WTC11 (cell line): ENCODE measurements at regions not wholly inside any gene's neighbourhood (a gene's known extent, or its start where the extent isn't known, plus 50 kb on each side); places are given as distances from the start of the nearest gene placed in this dataset.

Source experiments
- ATAC-seq: fragments of 200-7000 bp; cut with Tn5 transposase; 2 replicates; pipeline ENCODE4 v1.10.0; 2021; ENCODE audit warnings: mild to moderate bottlenecking, moderate library complexity
- CTCF ChIA-PET: fragments of 300-600 bp; sonication (Branson Sonifier 250); formaldehyde crosslinking; loops from one replicate; lab custom pipeline; 2021; ENCODE audit warnings: antibody characterized with exemption; lab: Charles Lee
- POLR2A ChIA-PET: fragments of 350-600 bp; sonication (Branson Sonifier 250); formaldehyde crosslinking; loops from one replicate; lab custom pipeline; 2021; ENCODE audit warnings: antibody characterized with exemption; lab: Charles Lee
- DNase-seq: peaks from one replicate; pipeline ENCODE4 v3.0.0; 2021; ENCODE audit warnings: low spot score
- H3K27ac Mint-ChIP-seq: 2 replicates; pipeline ENCODE4 v1.8.0; 2021; ENCODE audit warnings: mixed read lengths
- H3K27me3 Mint-ChIP-seq: 2 replicates; pipeline ENCODE4 v1.8.0; 2021; ENCODE audit warnings: low read depth, mild to moderate bottlenecking, moderate library complexity, mixed read lengths
- H3K36me3 Mint-ChIP-seq: 2 replicates; pipeline ENCODE4 v1.8.0; 2021; ENCODE audit warnings: mixed read lengths
- H3K4me1 Mint-ChIP-seq: 2 replicates; pipeline ENCODE4 v1.8.0; 2022; ENCODE audit warnings: mixed read lengths
- H3K4me3 Mint-ChIP-seq: 2 replicates; pipeline ENCODE4 v1.8.0; 2021; ENCODE audit warnings: mild to moderate bottlenecking, moderate library complexity, mixed read lengths
- H3K9me3 Mint-ChIP-seq: 2 replicates; pipeline ENCODE4 v1.8.0; 2021; ENCODE audit warnings: mixed read lengths
- AR ChIP-seq: fragments of 250-450 bp; sonication (Bioruptor Pico); IDR thresholded peaks from 2 replicates; pipeline ENCODE4 v1.9.0; 2021; ENCODE audit warnings: mild to moderate bottlenecking
- ARID4B ChIP-seq: sonication (generic); formaldehyde crosslinking; IDR thresholded peaks from 2 replicates; pipeline ENCODE4 v1.8.0; 2023; ENCODE audit warnings: missing genetic modification reagents, mild to moderate bottlenecking, borderline replicate concordance
- ATF3 ChIP-seq: sonication (generic); formaldehyde crosslinking; conservative IDR thresholded peaks from 2 replicates; pipeline ENCODE4 v1.8.1; 2022; ENCODE audit warnings: mild to moderate bottlenecking, missing genetic modification reagents
- CTCF ChIP-seq: fragments of 200-600 bp; IDR thresholded peaks from 2 replicates; pipeline ENCODE4 v1.8.0; 2022; ENCODE audit warnings: antibody characterized with exemption
- E2F4 ChIP-seq: sonication (generic); formaldehyde crosslinking; IDR thresholded peaks from 2 replicates; pipeline ENCODE4 v1.8.1; 2022; ENCODE audit warnings: low read depth, mild to moderate bottlenecking, moderate library complexity, missing genetic modification reagents, borderline replicate concordance
- FOXK1 ChIP-seq: sonication (generic); formaldehyde crosslinking; IDR thresholded peaks from 2 replicates; pipeline ENCODE4 v1.8.0; 2022; ENCODE audit warnings: mild to moderate bottlenecking, moderate library complexity, missing genetic modification reagents
- IRF1 ChIP-seq: sonication (generic); formaldehyde crosslinking; IDR thresholded peaks from 2 replicates; pipeline ENCODE4 v1.8.0; 2023; ENCODE audit warnings: missing genetic modification reagents
- IRF2 ChIP-seq: sonication (generic); formaldehyde crosslinking; IDR thresholded peaks from 2 replicates; pipeline ENCODE4 v1.8.0; 2022; ENCODE audit warnings: low read depth, missing genetic modification reagents, borderline replicate concordance
- MAX ChIP-seq: sonication (generic); formaldehyde crosslinking; IDR thresholded peaks from 2 replicates; pipeline ENCODE4 v1.8.0; 2022; ENCODE audit warnings: mild to moderate bottlenecking, missing genetic modification reagents
- MXD4 ChIP-seq: fragments of 250-450 bp; sonication (Bioruptor Pico); IDR thresholded peaks from 2 replicates; pipeline ENCODE4 v1.8.0; 2021; ENCODE audit warnings: mild to moderate bottlenecking, moderate library complexity, borderline replicate concordance
- RORB ChIP-seq: fragments of 250-450 bp; sonication (Bioruptor Pico); IDR thresholded peaks from 2 replicates; pipeline ENCODE4 v1.9.0; 2021; ENCODE audit warnings: mild to moderate bottlenecking
- ZMAT4 ChIP-seq: fragments of 250-450 bp; sonication (Bioruptor Pico); IDR thresholded peaks from 2 replicates; pipeline ENCODE4 v1.9.0; 2021; ENCODE audit warnings: mild to moderate bottlenecking
- ZNF138 ChIP-seq: sonication (generic); formaldehyde crosslinking; conservative IDR thresholded peaks from 2 replicates; pipeline ENCODE4 v1.8.1; 2022; ENCODE audit warnings: mild to moderate bottlenecking, moderate library complexity, missing genetic modification reagents
- ZNF219 ChIP-seq: sonication (generic); formaldehyde crosslinking; IDR thresholded peaks from 2 replicates; pipeline ENCODE4 v1.8.0; 2023; ENCODE audit warnings: missing genetic modification reagents, mild to moderate bottlenecking, borderline replicate concordance
- ZNF281 ChIP-seq: sonication (generic); formaldehyde crosslinking; IDR thresholded peaks from 2 replicates; pipeline ENCODE4 v1.8.0; 2023; ENCODE audit warnings: mild to moderate bottlenecking, missing genetic modification reagents
- ZNF512 ChIP-seq: sonication (generic); formaldehyde crosslinking; IDR thresholded peaks from 2 replicates; pipeline ENCODE4 v1.8.1; 2022; ENCODE audit warnings: missing genetic modification reagents, borderline replicate concordance
- ZNF671 ChIP-seq: fragments of 250-450 bp; sonication (Bioruptor Pico); IDR thresholded peaks from 2 replicates; pipeline ENCODE4 v1.8.0; 2021; ENCODE audit warnings: mild to moderate bottlenecking

- TF ChIP-seq CTCF (no peak), ZMAT4 (CRISPR knock-in tag) (no peak), MAX (CRISPR knock-in tag) (no peak), IRF2 (no peak), E2F4 (CRISPR knock-in tag) (no peak), ZNF512 (CRISPR knock-in tag) (no peak)
These were observed 159.1 kb upstream of the CREB1 start (continued) for GRCh38 chr2:207370646-207371045.

- no peaks in the 10 kb centered on the region for H3K36me3 Mint-ChIP-seq
- no peak for DNase-seq
- H3K4me3 Mint-ChIP-seq, result no peak overlapping the region
- no peak overlapping the region for H3K27ac Mint-ChIP-seq
- TF ChIP-seq AR (CRISPR knock-in tag) (no peak), IRF1 (CRISPR knock-in tag) (no peak), FOXK1 (no peak), ATF3 (CRISPR knock-in tag) (no peak), ZNF671 (CRISPR knock-in tag) (no peak)
- ChIA-PET POLR2A (no interaction called here), CTCF (no interaction called here)
- H3K4me1 Mint-ChIP-seq, result peaks cover 7% of the 10 kb centered on the region
- peaks cover 12% of the 10 kb centered on the region for H3K9me3 Mint-ChIP-seq
- no peak for ATAC-seq
- no peaks in the 10 kb centered on the region; the same call in 1 of the 2 replicates for H3K27me3 Mint-ChIP-seq
These were observed 157.9 kb upstream of the CREB1 start for GRCh38 chr2:207371877-207372276.

- no peaks in the 10 kb centered on the region for H3K36me3 Mint-ChIP-seq
- CTCF ChIA-PET, result no interaction called here
- H3K4me1 Mint-ChIP-seq, result peaks cover 7% of the 10 kb centered on the region
- H3K27ac Mint-ChIP-seq, result no peak overlapping the region
- H3K27me3 Mint-ChIP-seq, result no peaks in the 10 kb centered on the region; the same call in 1 of the 2 replicates
- POLR2A ChIA-PET, result no interaction called here
- ATAC-seq (no peak), DNase-seq (no peak)
- H3K9me3 Mint-ChIP-seq, result peaks cover 12% of the 10 kb centered on the region
- H3K4me3 Mint-ChIP-seq, result no peak overlapping the region
- TF ChIP-seq ZNF281 (CRISPR knock-in tag) (no peak), MXD4 (no peak), ZNF219 (no peak), ZNF138 (CRISPR knock-in tag) (no peak), RORB (CRISPR knock-in tag) (no peak), ARID4B (no peak)
These were observed 157.3 kb upstream of the CREB1 start for GRCh38 chr2:207372483-207372882.
